ENCODE measurements at regions not wholly inside any gene's neighbourhood (a gene's known extent, or its start where the extent isn't known, plus 50 kb on each side); places are given as distances from the start of the nearest gene placed in this dataset.

- DNase-seq = no peak
Measured at GRCh38 chr4:112852601-112853000, 196.9 kb upstream of the ANK2 start.

GRCh38 chr4:112853662-112854256 lies 195.7 kb upstream of the ANK2 start:
- no peak for DNase-seq

- DNase-seq = no peak
Measured at GRCh38 chr4:112854420-112854819, 195.0 kb upstream of the ANK2 start.

GRCh38 chr4:112855058-112855457 lies 194.4 kb upstream of the ANK2 start:
- DNase-seq = no peak

GRCh38 chr4:112857461-112857860 lies 192.0 kb upstream of the ANK2 start:
- no peak for DNase-seq

GRCh38 chr4:112858751-112859150 lies 190.7 kb upstream of the ANK2 start:
- DNase-seq = no peak

- peak; percentile 5 for DNase-seq
Measured at GRCh38 chr4:112859456-112860184, 189.8 kb upstream of the ANK2 start.

- DNase-seq = no peak
Measured at GRCh38 chr4:112860830-112861690, 188.4 kb upstream of the ANK2 start.

GRCh38 chr4:112861691-112862674 lies 187.5 kb upstream of the ANK2 start:
- DNase-seq = no peak

- DNase-seq = no peak
Measured at GRCh38 chr4:112865443-112865842, 184.0 kb upstream of the ANK2 start.

GRCh38 chr4:112876316-112876715 lies 173.1 kb upstream of the ANK2 start:
- DNase-seq = no peak

- no peak for DNase-seq
Measured at GRCh38 chr4:112881842-112882241, 167.6 kb upstream of the ANK2 start.

- no peak for DNase-seq
Measured at GRCh38 chr4:112882286-112882685, 167.2 kb upstream of the ANK2 start.

GRCh38 chr4:112884406-112884805 lies 165.0 kb upstream of the ANK2 start:
- DNase-seq = no peak

- DNase-seq = no peak
Measured at GRCh38 chr4:112885897-112886296, 163.6 kb upstream of the ANK2 start.

GRCh38 chr4:112888622-112889021 lies 160.8 kb upstream of the ANK2 start:
- no peak for DNase-seq

- DNase-seq = no peak
Measured at GRCh38 chr4:112889199-112889598, 160.3 kb upstream of the ANK2 start.

- DNase-seq = no peak
Measured at GRCh38 chr4:112889619-112890527, 159.6 kb upstream of the ANK2 start.

GRCh38 chr4:112894480-112894879 lies 155.0 kb upstream of the ANK2 start:
- no peak for DNase-seq

GRCh38 chr4:112894951-112895350 lies 154.5 kb upstream of the ANK2 start:
- no peak for DNase-seq

GRCh38 chr4:112895811-112896608 lies 153.4 kb upstream of the ANK2 start:
- no peak for DNase-seq
